ENCODE measurements at regions not wholly inside any gene's neighbourhood (a gene's known extent, or its start where the extent isn't known, plus 50 kb on each side); places are given as distances from the start of the nearest gene placed in this dataset.
A peak's percentile ranks its signal among the peaks of the same experiment; 100 is the strongest.

DNA sequence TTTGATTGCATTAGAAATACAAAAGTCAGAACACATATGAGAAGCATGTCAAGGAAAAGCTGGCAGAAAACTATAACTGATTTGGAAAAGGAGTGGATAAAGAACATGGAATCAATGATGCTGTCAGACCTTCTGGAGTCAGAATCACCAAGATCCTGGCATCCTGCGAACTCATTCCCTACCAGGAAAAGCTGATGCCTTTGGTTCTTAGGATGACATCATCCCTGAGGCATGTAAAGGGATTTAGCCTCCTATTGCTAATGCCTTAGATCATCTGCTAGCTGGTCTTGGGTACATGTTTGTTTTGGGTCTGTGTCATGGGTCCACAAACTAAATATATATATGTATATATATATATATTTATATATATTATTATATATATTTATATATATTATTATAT, 680.7 kb downstream of the EPHA4 start:
- no peak overlapping the region for H3K18ac ChIP-seq (ENCODE audit: low read length)
- no peak overlapping the region for H3K4me3 ChIP-seq (ENCODE audit: low read length in 2 of 2)
- H2BK120ac ChIP-seq (ENCODE audit: low read depth, low read length), result no peak overlapping the region
- no peak overlapping the region for H3K9ac ChIP-seq (ENCODE audit: low read depth, low read length, poor library complexity)
- DNase-seq (ENCODE audit: low spot score), result peak; percentile 36
- no peak overlapping the region for H3K14ac ChIP-seq (ENCODE audit: low read length)
- no peak overlapping the region for H2AFZ ChIP-seq (ENCODE audit: low read length)
- no peaks in the 10 kb centered on the region for H3K9me3 ChIP-seq (replicated peaks in 1 of 2; ENCODE audit: control insufficient read depth in 2 of 2, insufficient read depth in 1 of 2, low read depth in 1 of 2, low read length in 2 of 2)
- no CpG with 5 or more reads among the region's 1 CpG for WGBS, 2 donors (ENCODE audit: extremely low coverage in 2 of 2, insufficient read length in 2 of 2, insufficient replicate concordance in 1 of 2)
- H3K23ac ChIP-seq (ENCODE audit: low read depth, low read length, poor library complexity), result no peak overlapping the region
- no peaks in the 10 kb centered on the region for H3K36me3 ChIP-seq (replicated peaks in 1 of 2; ENCODE audit: control insufficient read depth in 2 of 2, insufficient read depth in 2 of 2, low read length in 2 of 2)
- H2BK15ac ChIP-seq (ENCODE audit: low read length), result no peak overlapping the region
- no peak overlapping the region for H3K4me2 ChIP-seq (ENCODE audit: insufficient read depth, low read length, poor library complexity, severe bottlenecking)
- no peaks in the 10 kb centered on the region for H3K79me1 ChIP-seq (ENCODE audit: low read depth, low read length)
- no peak overlapping the region for H3K4ac ChIP-seq (ENCODE audit: low read length)
- H2AK5ac ChIP-seq (ENCODE audit: low read depth, low read length), result no peak overlapping the region
- H4K8ac ChIP-seq (ENCODE audit: low read depth, low read length), result no peak overlapping the region
- H4K91ac ChIP-seq (ENCODE audit: low read depth, low read length, poor library complexity), result no peak overlapping the region
- H3K27ac ChIP-seq (replicated peaks; ENCODE audit: low read length), result no peak overlapping the region
- no peaks in the 10 kb centered on the region for H3K27me3 ChIP-seq (ENCODE audit: control insufficient read depth in 3 of 3, insufficient read depth in 3 of 3, low read depth in 1 of 3, low read length in 3 of 3)
- H2BK5ac ChIP-seq (ENCODE audit: low read length), result no peak overlapping the region
- H2BK12ac ChIP-seq (ENCODE audit: low read length), result no peak overlapping the region
- H3K4me1 ChIP-seq (ENCODE audit: control insufficient read depth in 2 of 2, insufficient read depth in 1 of 2, low read depth in 1 of 2, low read length in 2 of 2), result peaks cover 3 to 6% of the 10 kb centered on the region in 2 donors

DNA sequence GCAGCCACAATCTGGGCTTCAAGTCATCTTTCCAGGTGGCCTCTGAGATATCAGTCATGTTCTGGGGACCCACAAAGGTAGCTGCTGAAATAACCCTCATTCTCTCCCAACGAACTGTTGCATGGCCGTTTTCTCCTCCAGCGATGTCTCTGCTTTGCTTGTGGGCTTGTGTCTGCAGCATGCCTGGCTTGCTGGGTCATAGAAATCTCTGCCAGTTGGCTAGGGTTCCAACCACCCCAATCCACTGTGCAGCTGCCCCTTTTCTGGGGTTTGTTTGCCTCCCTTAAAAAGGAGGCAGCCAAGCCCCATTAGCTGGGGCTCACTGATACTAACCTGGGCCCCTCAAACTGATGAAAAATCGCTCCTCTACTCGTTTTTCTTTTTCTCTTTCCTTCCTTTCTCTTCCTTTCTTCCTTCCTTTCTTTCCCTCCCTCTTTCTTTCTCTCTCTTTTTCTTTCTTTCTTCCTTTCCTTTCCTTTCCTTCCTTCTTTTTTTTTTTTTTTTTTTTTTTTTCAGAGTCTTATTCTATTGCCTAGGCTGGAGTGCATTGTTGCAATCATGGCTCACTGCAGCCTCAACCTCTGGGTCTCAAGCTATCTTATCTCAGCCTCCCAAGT, 680.0 kb downstream of the EPHA4 start:
- peak overlapping the region; percentile 50 for H2BK15ac ChIP-seq (ENCODE audit: low read length)
- no peak overlapping the region for H3K4ac ChIP-seq (ENCODE audit: low read length)
- H3K4me2 ChIP-seq (ENCODE audit: insufficient read depth, low read length, poor library complexity, severe bottlenecking), result no peak overlapping the region
- no peak overlapping the region for H3K9ac ChIP-seq (ENCODE audit: low read depth, low read length, poor library complexity)
- no CpG with 5 or more reads among the region's 5 CpGs for WGBS, 2 donors (ENCODE audit: extremely low coverage in 2 of 2, insufficient read length in 2 of 2, insufficient replicate concordance in 1 of 2)
- H2BK120ac ChIP-seq (ENCODE audit: low read depth, low read length), result no peak overlapping the region
- peak overlapping the region; percentile 73 for H3K18ac ChIP-seq (ENCODE audit: low read length)
- DNase-seq (ENCODE audit: low spot score), result no peak
- H2AFZ ChIP-seq (ENCODE audit: low read length), result no peak overlapping the region
- peak overlapping the region; percentile 28 for H2AK5ac ChIP-seq (ENCODE audit: low read depth, low read length)
- H3K23ac ChIP-seq (ENCODE audit: low read depth, low read length, poor library complexity), result peak overlapping the region; percentile 52
- H3K4me1 ChIP-seq (ENCODE audit: control insufficient read depth in 2 of 2, insufficient read depth in 1 of 2, low read depth in 1 of 2, low read length in 2 of 2), result peaks cover 3 to 6% of the 10 kb centered on the region in 2 donors
- no peaks in the 10 kb centered on the region for H3K36me3 ChIP-seq (replicated peaks in 1 of 2; ENCODE audit: control insufficient read depth in 2 of 2, insufficient read depth in 2 of 2, low read length in 2 of 2)
- no peak overlapping the region for H3K14ac ChIP-seq (ENCODE audit: low read length)
- H3K79me1 ChIP-seq (ENCODE audit: low read depth, low read length), result no peaks in the 10 kb centered on the region
- no peak overlapping the region for H2BK5ac ChIP-seq (ENCODE audit: low read length)
- no peak overlapping the region for H3K27ac ChIP-seq (replicated peaks; ENCODE audit: low read length)
- peak overlapping the region; percentile 52 for H2BK12ac ChIP-seq (ENCODE audit: low read length)
- H3K27me3 ChIP-seq (ENCODE audit: control insufficient read depth in 3 of 3, insufficient read depth in 3 of 3, low read depth in 1 of 3, low read length in 3 of 3), result no peaks in the 10 kb centered on the region
- H3K9me3 ChIP-seq (replicated peaks in 1 of 2; ENCODE audit: control insufficient read depth in 2 of 2, insufficient read depth in 1 of 2, low read depth in 1 of 2, low read length in 2 of 2), result no peaks in the 10 kb centered on the region
- H3K4me3 ChIP-seq (ENCODE audit: low read length in 2 of 2), result no peak overlapping the region
- no peak overlapping the region for H4K91ac ChIP-seq (ENCODE audit: low read depth, low read length, poor library complexity)
- H4K8ac ChIP-seq (ENCODE audit: low read depth, low read length), result no peak overlapping the region

DNA sequence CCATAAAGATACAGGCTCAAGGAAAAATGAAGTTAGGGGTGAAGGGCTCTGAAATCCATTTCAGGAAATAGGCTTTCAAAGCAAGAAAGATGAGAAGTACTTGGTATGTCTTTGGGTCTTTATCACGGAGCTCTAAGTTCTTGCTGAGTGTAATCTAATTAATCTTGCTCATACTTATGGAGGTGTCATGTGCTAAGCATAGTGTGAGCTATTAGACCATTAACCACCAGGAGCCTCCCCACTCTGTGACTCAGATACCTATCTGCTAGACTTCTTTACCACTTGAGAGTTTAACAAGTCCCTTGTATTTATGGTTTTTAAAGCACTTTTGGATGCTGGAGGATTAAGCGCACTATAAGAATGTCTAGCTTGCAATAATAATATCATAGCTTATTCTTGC, 678.7 kb downstream of the EPHA4 start:
- Histone ChIP-seq H2BK15ac (ENCODE audit: low read length) (no peak overlapping the region), H4K8ac (ENCODE audit: low read depth, low read length) (no peak overlapping the region), H3K9ac (ENCODE audit: low read depth, low read length, poor library complexity) (no peak overlapping the region), H2BK120ac (ENCODE audit: low read depth, low read length) (no peak overlapping the region), H3K9me3 (replicated peaks in 1 of 2; ENCODE audit: control insufficient read depth in 2 of 2, insufficient read depth in 1 of 2, low read depth in 1 of 2, low read length in 2 of 2) (no peaks in the 10 kb centered on the region), H4K91ac (ENCODE audit: low read depth, low read length, poor library complexity) (no peak overlapping the region), H3K27ac (replicated peaks; ENCODE audit: low read length) (no peak overlapping the region), H3K4me2 (ENCODE audit: insufficient read depth, low read length, poor library complexity, severe bottlenecking) (no peak overlapping the region), H3K23ac (ENCODE audit: low read depth, low read length, poor library complexity) (no peak overlapping the region), H3K27me3 (ENCODE audit: control insufficient read depth in 3 of 3, insufficient read depth in 3 of 3, low read depth in 1 of 3, low read length in 3 of 3) (no peaks in the 10 kb centered on the region), H2AFZ (ENCODE audit: low read length) (no peak overlapping the region), H2AK5ac (ENCODE audit: low read depth, low read length) (no peak overlapping the region), H3K4me3 (ENCODE audit: low read length in 2 of 2) (no peak overlapping the region), H3K79me1 (ENCODE audit: low read depth, low read length) (no peaks in the 10 kb centered on the region), H2BK5ac (ENCODE audit: low read length) (no peak overlapping the region), H3K4ac (ENCODE audit: low read length) (no peak overlapping the region), H2BK12ac (ENCODE audit: low read length) (no peak overlapping the region), H3K36me3 (replicated peaks in 1 of 2; ENCODE audit: control insufficient read depth in 2 of 2, insufficient read depth in 2 of 2, low read length in 2 of 2) (no peaks in the 10 kb centered on the region), H3K18ac (ENCODE audit: low read length) (no peak overlapping the region), H3K14ac (ENCODE audit: low read length) (no peak overlapping the region), H3K4me1 (ENCODE audit: control insufficient read depth in 2 of 2, insufficient read depth in 1 of 2, low read depth in 1 of 2, low read length in 2 of 2) (peaks cover 0 to 8% of the 10 kb centered on the region in 2 donors)
- WGBS, 2 donors (ENCODE audit: extremely low coverage in 2 of 2, insufficient read length in 2 of 2, insufficient replicate concordance in 1 of 2), result no CpG with 5 or more reads among the region's 2 CpGs
- DNase-seq (ENCODE audit: low spot score), result no peak

DNA sequence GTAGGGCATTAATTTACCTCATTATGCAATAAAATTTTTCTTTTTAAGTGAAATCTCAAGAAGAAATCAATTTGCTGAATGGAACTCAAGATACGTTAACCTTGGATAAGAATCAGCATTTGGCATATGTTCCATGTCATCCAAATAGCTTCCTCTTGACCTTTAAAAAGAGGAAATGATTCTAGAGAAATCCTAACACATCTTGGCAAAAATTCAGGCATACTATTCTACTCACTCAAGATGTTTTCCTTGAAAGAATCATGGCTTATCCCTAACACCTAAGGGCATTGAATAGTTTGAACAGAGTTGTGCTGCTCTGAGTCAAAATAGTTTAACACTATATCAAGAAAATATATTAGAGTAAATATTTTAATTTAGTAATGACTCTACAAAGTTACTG, 678.0 kb downstream of the EPHA4 start:
- peaks cover 0 to 5% of the 10 kb centered on the region in 2 donors for H3K4me1 ChIP-seq (ENCODE audit: control insufficient read depth in 2 of 2, insufficient read depth in 1 of 2, low read depth in 1 of 2, low read length in 2 of 2)
- H3K4me2 ChIP-seq (ENCODE audit: insufficient read depth, low read length, poor library complexity, severe bottlenecking), result no peak overlapping the region
- H3K27me3 ChIP-seq (ENCODE audit: control insufficient read depth in 3 of 3, insufficient read depth in 3 of 3, low read depth in 1 of 3, low read length in 3 of 3), result no peaks in the 10 kb centered on the region
- H2BK120ac ChIP-seq (ENCODE audit: low read depth, low read length), result no peak overlapping the region
- no peaks in the 10 kb centered on the region for H3K79me1 ChIP-seq (ENCODE audit: low read depth, low read length)
- WGBS, 2 donors (ENCODE audit: extremely low coverage in 2 of 2, insufficient read length in 2 of 2, insufficient replicate concordance in 1 of 2), result no CpG with 5 or more reads among the region's 1 CpG
- H2BK5ac ChIP-seq (ENCODE audit: low read length), result no peak overlapping the region
- H2BK12ac ChIP-seq (ENCODE audit: low read length), result no peak overlapping the region
- H3K18ac ChIP-seq (ENCODE audit: low read length), result no peak overlapping the region
- no peak overlapping the region for H2AK5ac ChIP-seq (ENCODE audit: low read depth, low read length)
- no peak overlapping the region for H3K9ac ChIP-seq (ENCODE audit: low read depth, low read length, poor library complexity)
- H3K36me3 ChIP-seq (replicated peaks in 1 of 2; ENCODE audit: control insufficient read depth in 2 of 2, insufficient read depth in 2 of 2, low read length in 2 of 2), result no peaks in the 10 kb centered on the region
- H3K27ac ChIP-seq (replicated peaks; ENCODE audit: low read length), result no peak overlapping the region
- no peak overlapping the region for H3K14ac ChIP-seq (ENCODE audit: low read length)
- no peak overlapping the region for H4K8ac ChIP-seq (ENCODE audit: low read depth, low read length)
- H2AFZ ChIP-seq (ENCODE audit: low read length), result no peak overlapping the region
- no peak overlapping the region for H3K4me3 ChIP-seq (ENCODE audit: low read length in 2 of 2)
- no peak overlapping the region for H3K23ac ChIP-seq (ENCODE audit: low read depth, low read length, poor library complexity)
- no peak overlapping the region for H4K91ac ChIP-seq (ENCODE audit: low read depth, low read length, poor library complexity)
- no peak for DNase-seq (ENCODE audit: low spot score)
- no peak overlapping the region for H2BK15ac ChIP-seq (ENCODE audit: low read length)
- H3K9me3 ChIP-seq (replicated peaks in 1 of 2; ENCODE audit: control insufficient read depth in 2 of 2, insufficient read depth in 1 of 2, low read depth in 1 of 2, low read length in 2 of 2), result no peaks in the 10 kb centered on the region
- no peak overlapping the region for H3K4ac ChIP-seq (ENCODE audit: low read length)

Data from neuronal stem cell (in vitro differentiated cells).